ENCODE measurements at regions not wholly inside any gene's neighbourhood (a gene's known extent, or its start where the extent isn't known, plus 50 kb on each side); places are given as distances from the start of the nearest gene placed in this dataset.

GRCh38 chr12:124713436-124714082 is 146.1 kb upstream of the NCOR2 start (continued):
- TF ChIP-seq CTCF (IDR thresholded peaks at IDR 0.05 in 2 of 3, conservative IDR thresholded peaks at IDR 0.05 in 1 of 3; ENCODE audit: control insufficient read depth in 2 of 3, extremely low read depth in 1 of 3, insufficient read depth in 1 of 3, low read depth in 3 of 3, low read length in 3 of 3): no peak
- TF ChIP-seq RELA (IDR thresholded peaks at IDR 0.05; ENCODE audit: borderline replicate concordance, partially characterized antibody): no peak
- TF ChIP-seq PAX5 (IDR thresholded peaks at IDR 0.05; ENCODE audit: borderline replicate concordance, low read depth, low read length): peak; percentile 92
- peak; percentile 96 for TF ChIP-seq DPF2 (IDR thresholded peaks at IDR 0.05)
- 0 out of 2 replicates have a peak, but pooled peaks have one; percentile 17 for TF ChIP-seq MAX (IDR thresholded peaks at IDR 0.05; ENCODE audit: low read depth, low read length)
- no peak for TF ChIP-seq KAT2A (conservative IDR thresholded peaks at IDR 0.05; ENCODE audit: control insufficient read depth, low read depth, low read length)
- peak; percentile 73; the same call in 2 of the 3 replicates for TF ChIP-seq POU2F2 (IDR thresholded peaks at IDR 0.05; ENCODE audit: borderline replicate concordance, low read depth, low read length)
- TF ChIP-seq ZBED1 (IDR thresholded peaks at IDR 0.05; ENCODE audit: borderline replicate concordance): peak; percentile 87; the same call in 1 of the 2 replicates
- peak; percentile 94 to 97 for TF ChIP-seq IKZF2 (IDR thresholded peaks at IDR 0.05)
- TF ChIP-seq POLR2A (IDR thresholded peaks at IDR 0.05; ENCODE audit: low read depth, low read length): no peak
- TF ChIP-seq ZBTB33 (IDR thresholded peaks at IDR 0.05): no peak
- no peak for TF ChIP-seq MYC (IDR thresholded peaks at IDR 0.05; ENCODE audit: insufficient read depth, insufficient read length, insufficient replicate concordance, low read length, severe bottlenecking)
- TF ChIP-seq ZNF274 (IDR thresholded peaks at IDR 0.05; ENCODE audit: insufficient read depth, insufficient read length): no peak
- TF ChIP-seq MXI1 (IDR thresholded peaks at IDR 0.05; ENCODE audit: low read depth, low read length): no peak
- TF ChIP-seq FOXK2 (IDR thresholded peaks at IDR 0.05): no peak
- no peak for TF ChIP-seq KLF5 (IDR thresholded peaks at IDR 0.05; ENCODE audit: partially characterized antibody)
- no peak for TF ChIP-seq STAT1 (conservative IDR thresholded peaks at IDR 0.05)
- no peak for TF ChIP-seq ZZZ3 (IDR thresholded peaks at IDR 0.05; ENCODE audit: control insufficient read depth, insufficient read length, low read depth)
- no peak for TF ChIP-seq NRF1 (conservative IDR thresholded peaks at IDR 0.05; ENCODE audit: low read depth, low read length)
- TF ChIP-seq ATF3 (IDR thresholded peaks at IDR 0.05; ENCODE audit: borderline replicate concordance, extremely low read depth, low read depth, low read length): no peak
- no peak for TF ChIP-seq ZNF622 (IDR thresholded peaks at IDR 0.05)
- no peak; the same call in 1 of the 2 replicates for TF ChIP-seq ZSCAN29 (IDR thresholded peaks at IDR 0.05)
- no peak; the same call in none of the 2 replicates for TF ChIP-seq GATAD2B (conservative IDR thresholded peaks at IDR 0.05; ENCODE audit: low read depth)
- no peak for TF ChIP-seq SMAD1 (IDR thresholded peaks at IDR 0.05; ENCODE audit: low read depth, partially characterized antibody)
- no peak for TF ChIP-seq NFXL1 (IDR thresholded peaks at IDR 0.05; ENCODE audit: borderline replicate concordance)
- no peak for TF ChIP-seq SREBF2 (IDR thresholded peaks at IDR 0.05; ENCODE audit: low read length)
- no peak for TF ChIP-seq EZH2 (IDR thresholded peaks at IDR 0.05; ENCODE audit: borderline replicate concordance, control insufficient read depth, low read depth, low read length)
